Posterior cingulate gyrus (tissue), 11 donors: ENCODE measurements at regions not wholly inside any gene's neighbourhood (a gene's known extent, or its start where the extent isn't known, plus 50 kb on each side); places are given as distances from the start of the nearest gene placed in this dataset.

ENCODE experiments used
- DNase-seq, 10 donors: peaks; one replicate each; pipeline versions ENCODE4 v3.0.0 to v3.0.0-alpha.2; 2020 to 2021; ENCODE audit warnings: mixed read lengths in 3 of 10
- intact Hi-C: fragments of 100-400 bp; cut with DNase I; formaldehyde crosslinking; loops from one replicate; pipeline ENCODE4 v1.15.1; 2023

DNA sequence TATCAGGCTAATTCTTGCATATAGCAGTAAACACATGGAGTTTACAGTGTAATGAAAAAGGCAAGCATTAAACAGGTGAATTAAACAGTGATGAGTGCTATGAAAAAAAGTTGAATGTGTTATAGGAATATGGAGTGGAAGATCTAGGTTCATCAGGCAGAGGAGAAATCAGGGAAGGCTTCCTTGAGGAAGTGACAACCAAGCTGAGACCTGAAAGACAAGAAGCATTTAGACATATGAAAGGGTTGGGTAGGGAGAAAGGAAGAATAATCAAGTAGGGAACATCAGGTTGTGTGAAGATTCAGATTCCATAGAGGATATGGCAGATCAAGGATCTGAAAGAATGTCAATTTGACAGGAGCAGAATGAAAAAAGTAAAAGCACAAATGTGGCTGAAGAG, 612.5 kb downstream of the PRELID2 start:
- intact Hi-C loops: no loop called here
- no peak for DNase-seq

DNA sequence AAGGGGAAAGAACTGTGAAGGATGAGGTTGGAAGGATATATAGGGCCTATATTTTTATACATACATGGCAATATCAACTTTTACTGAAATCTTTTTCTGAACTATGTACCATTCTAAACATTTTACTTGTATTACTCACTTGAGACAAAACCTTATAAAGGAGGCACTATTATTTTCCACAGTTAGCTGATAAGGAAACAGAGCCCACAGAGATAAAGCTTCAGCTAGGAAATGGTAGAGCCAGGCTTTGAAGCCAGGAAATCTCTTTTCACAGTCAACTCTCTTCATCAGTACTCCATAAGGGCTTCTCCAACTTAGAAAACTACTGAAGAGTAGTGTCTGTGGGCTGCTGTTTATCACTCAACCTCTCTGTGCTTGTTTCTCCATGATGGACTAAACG, 613.7 kb downstream of the PRELID2 start:
- intact Hi-C loops: no loop called here
- DNase-seq: no peak

DNA sequence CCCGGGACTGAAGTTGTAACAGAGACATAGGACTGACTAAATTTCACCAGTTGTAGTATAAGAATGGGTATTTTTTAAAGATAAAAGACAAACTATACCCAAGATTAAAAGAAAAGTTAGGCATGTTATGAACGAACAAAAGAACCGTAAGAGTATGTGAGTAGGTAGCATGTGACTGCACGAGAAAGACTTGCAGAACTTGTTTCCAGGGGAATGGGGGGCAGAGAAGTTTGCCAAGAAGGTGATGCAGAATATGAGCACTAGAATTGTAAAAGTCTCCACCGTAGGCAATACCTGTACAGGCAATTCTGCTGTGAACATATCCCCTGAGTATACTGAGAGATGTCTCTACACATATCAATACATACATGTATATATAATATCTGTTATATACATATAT, 614.7 kb downstream of the PRELID2 start:
- DNase-seq: no peak
- intact Hi-C loops: no loop called here

DNA sequence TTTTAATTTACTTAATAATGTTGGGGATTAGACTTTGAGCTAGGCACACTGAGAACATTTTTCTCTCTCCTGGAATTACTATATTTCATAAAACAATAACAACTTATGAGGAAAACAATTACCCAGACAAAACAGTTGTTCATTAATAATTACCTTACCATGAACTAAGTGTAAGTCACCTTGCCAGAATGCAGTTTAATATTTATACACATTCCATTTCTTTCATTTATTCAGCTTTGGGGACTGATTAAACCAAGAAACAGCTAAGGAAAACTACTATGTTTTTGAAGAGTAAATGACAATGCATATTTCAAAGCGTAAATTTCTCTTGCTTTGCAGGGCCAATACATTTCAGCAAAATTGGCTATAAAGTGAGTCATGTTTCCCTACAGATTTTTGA, 616.2 kb downstream of the PRELID2 start:
- intact Hi-C loops: no loop called here
- no peak for DNase-seq

DNA sequence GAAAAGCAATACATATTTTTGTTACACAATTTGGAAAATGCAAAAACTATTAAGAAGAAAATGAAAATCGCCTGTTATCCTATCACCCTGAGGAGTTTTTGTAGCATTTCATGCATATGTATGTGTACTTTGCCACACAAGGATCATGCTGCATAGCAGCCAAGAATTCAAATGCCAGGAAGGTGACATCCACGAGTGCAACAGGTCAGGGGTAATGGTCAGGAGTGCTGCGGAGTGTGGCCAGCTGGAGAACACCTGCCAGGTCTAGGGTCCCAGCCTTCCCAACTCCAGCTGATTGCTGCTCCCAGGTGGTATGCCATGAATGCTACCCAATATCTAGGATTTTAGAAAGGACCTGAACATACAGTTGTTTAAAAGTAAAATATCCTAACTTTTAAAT, 617.1 kb downstream of the PRELID2 start:
- no peak for DNase-seq
- intact Hi-C loops: no loop called here

DNA sequence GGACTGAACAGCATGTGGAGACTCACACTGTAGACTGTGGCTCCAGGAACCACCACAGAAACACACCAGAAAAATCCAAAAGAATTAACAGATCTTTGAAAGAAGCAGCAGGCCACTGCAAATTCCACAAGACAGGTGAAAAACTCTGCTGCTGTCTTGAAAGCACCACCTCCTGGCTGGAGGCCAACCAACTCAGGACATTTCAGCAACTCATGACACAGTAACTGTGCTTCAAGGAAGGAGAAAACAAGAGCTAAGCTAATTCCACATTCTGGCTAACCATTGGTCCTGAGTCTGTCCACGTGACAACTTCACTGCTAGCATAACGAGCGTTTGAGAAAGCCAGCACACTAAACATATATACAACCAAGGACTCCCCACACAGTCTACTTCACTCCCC, 625.1 kb downstream of the PRELID2 start:
- DNase-seq: peak in 1 of 10 donors; percentile 39
- intact Hi-C loops: no loop called here

DNA sequence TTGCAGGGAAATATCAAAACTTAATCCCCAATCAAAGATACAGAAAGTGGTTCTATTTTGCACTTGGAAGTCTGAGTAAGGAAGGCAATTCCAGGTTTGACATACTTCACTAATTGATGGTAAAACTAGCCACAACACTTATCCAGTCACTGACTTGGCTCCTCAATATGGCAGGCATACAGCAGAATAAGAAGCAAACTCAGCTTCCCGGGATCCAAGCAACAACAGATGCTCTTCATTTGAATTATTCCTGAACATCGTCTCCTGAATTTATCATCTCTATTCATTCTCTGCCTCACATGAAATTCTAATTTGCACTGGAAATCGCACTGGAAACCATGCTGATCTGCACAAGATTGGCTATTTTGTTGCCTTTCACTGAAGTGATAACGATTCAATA, 629.6 kb downstream of the PRELID2 start:
- no peak for DNase-seq
- intact Hi-C loops: no loop called here

DNA sequence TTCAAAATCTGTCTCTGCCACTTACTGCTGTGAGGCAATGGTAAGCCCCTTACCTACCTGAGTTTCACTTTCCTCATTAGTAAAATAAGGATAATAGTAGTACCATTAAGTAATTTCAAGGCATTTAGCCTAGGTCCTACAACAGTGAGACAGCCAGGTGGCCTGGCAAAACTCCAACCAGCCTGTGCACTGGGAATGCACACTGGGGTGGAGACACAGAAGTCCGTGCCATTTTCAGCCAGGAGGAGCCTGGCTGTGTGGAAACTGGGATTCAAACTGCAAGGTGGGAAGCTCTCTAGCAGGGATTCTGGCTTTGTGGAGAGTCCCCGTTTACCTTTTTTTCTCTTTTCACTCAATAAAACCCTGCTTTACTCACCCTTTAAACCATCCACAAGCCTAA, 630.4 kb downstream of the PRELID2 start:
- intact Hi-C loops: no loop called here
- peak in 1 of 10 donors; percentile 54 for DNase-seq

DNA sequence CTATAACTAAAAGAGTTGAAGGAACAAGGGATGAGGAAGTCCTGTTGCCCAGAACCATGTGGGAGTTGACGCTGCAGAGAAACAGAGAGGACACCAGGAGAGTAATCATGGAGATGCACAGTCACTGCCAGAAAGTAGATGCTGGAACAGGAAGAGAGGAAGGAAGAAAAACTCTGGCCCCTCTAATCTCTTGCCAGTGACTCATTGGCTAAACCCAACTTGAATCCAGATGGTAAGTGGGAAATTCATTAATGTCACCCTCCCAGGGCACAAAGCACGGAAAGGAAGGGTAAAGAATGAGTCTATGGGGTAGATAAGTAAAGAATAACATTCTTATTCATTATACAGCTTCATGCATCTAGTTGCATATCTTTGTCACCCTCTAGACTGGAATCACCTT, 631.9 kb downstream of the PRELID2 start:
- no peak for DNase-seq
- intact Hi-C loops: no loop called here

DNA sequence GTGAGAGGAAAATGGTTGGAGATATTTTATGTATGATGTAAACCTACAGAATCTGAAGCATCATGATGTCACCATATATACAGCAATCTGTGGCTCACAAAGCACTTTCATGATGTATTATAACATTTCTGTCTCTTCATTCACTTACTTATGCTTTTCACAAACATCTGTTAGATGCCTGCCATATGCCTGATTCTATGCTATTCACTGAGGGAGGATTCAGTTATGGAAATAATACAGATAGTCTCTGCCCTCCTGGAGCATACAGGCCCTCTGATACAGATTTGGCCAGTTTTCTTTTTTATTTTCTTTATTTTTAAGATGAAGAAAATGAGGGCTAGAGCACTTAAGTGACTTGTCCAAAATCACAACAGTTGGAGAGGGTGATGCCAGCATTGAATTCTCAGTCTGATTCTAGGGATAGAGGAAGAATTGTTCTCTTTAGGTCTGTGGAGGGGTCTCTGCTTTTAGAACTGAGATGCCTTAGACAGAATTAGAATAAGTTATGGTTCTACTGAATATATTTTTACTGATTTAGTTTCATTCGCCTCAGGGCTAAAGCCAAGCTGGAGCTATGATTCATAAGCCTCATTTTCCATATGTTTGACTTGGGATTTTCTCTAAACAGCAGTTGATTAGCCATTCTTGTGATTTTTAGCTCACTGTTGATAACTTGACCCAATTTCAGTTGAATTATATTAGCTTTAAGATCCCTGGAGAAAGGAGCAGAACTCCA, 636.4 kb downstream of the PRELID2 start:
- no peak for DNase-seq
- intact Hi-C loops: no loop called here

DNA sequence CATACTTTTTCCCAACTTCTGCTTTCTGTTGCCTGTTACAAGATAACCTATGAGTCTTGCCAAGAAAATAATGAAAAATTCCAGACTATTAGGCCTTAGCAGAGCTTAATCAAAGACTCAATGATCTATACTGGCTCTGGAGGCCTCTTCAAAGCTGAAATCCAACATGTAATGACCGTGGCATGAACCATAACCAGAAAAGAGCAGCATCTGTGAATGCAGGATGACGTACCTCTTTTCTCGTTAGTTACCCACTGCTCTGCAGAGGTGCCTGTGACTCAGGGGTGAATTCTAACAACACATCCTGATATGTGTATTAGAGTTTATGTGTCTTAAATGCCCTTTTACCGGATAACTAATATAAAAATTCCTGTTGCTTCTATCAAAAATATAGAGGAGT, 645.4 kb downstream of the PRELID2 start:
- no peak for DNase-seq
- intact Hi-C loops: no loop called here

DNA sequence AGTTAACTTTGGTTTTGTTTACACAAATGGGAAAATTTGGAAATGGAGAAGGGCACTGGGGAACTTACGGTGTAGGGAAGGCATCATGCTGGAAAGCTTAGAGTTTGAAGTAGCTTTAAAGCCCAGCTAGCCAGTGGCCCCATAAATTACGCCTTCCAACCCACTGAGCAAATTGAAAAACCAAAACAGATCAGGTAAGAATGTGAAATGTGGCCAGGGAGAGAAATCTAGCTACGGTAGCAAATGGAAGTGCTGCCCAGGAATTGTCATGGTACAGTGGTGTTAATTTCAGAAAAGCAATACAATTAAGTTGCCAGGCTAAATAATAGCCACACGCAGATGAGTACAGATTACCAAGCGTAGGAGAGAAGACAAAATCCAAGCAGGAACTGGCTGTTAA, 654.8 kb downstream of the PRELID2 start:
- intact Hi-C loops: no loop called here
- no peak for DNase-seq

DNA sequence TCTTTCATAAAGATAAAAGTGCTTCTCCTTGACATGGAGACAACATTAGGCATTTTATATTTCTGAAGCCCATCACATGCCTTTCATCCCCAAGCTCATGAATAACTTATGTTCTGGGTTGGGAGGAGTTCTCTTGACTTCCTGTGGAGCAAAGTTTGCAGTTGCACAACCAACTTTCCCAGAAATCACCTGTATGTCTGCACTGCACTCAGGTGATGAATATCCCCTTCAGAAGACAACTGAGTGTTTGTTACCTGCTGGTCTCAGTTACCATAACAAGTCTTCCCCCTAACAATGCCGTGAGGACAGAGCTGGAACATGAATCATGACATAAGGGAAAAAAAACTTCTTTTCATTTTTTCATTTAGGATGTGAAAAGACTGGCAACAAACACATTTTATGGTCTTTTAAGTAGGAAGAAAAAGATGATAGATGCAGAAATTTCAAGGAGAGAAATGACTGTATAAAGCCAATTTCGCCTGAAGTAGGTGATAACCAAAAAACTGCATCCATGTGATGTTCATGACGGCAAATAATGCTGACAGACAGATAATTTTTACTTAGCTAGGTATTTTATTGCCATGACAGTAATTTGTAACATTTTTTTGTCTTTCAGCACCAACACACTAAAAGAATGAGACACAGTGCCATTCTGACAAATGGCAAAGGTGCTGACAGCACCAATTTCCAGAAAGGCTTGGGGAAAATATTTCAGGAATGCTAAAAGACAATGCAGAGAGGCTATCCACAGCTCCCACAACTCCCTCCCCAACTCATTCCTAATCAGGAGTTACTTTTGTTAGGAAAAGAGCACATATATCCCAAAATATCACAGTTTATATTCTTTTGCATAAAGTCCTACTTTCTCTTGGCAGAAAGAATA, 656.3 kb downstream of the PRELID2 start:
- no peak for DNase-seq
- intact Hi-C loops: no loop called here

DNA sequence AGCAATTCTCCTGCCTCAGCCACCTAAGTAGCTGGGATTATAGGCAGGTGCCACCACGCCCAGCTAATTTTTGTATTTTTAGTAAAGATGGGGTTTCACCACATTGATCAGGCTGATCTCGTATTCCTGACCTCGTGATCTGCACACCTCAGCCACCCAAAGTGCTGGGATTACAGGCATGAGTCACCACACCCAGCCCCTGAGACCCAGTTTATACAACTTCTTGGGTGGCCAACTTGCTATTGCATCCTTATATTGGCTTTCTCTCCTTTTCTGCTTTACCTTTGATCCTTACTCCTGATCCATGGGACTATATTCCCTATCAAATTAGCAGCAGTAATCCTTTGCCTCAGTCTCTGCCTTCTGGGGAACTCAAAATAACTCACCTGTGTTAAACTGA, 659.1 kb downstream of the PRELID2 start:
- DNase-seq: no peak
- intact Hi-C loops: no loop called here

DNA sequence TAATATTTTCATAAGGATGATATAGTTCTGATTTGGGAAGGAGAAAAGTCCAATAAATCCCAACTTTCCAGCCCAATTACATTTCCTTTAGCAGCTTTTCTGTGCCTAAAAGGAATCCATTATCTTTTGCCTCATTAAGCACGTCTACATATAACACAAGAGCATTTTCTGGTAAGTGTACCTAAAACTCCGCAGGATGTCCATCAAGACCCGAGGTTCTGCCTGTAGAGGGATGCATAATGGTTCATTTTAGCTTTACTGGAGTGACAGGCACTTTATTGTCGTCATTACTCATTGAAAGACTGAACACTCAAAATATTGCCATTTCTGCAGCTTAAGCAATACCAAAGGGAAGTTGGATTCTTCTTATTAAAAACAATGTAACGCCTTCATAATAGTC, 669.0 kb downstream of the PRELID2 start:
- intact Hi-C loops: no loop called here
- no peak for DNase-seq

DNA sequence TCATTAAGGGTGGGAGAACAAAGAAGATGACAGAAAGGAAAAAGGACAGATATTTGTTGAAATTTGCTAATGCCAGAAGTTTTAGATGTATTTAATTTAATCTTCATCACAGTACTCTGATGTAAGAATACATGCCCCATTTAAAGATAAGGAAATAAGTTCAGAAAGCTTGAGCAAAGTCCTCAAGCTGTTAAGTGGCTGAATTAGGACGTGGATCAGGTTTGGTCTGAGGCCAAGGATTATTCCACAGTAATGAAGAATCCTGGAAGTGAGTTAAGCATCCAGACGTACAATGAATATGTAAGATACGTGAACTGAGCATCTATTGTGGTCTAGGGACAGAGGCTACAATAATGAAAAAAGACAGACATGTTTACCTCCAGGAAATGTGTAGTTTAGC, 671.3 kb downstream of the PRELID2 start:
- no peak for DNase-seq
- intact Hi-C loops: no loop called here

DNA sequence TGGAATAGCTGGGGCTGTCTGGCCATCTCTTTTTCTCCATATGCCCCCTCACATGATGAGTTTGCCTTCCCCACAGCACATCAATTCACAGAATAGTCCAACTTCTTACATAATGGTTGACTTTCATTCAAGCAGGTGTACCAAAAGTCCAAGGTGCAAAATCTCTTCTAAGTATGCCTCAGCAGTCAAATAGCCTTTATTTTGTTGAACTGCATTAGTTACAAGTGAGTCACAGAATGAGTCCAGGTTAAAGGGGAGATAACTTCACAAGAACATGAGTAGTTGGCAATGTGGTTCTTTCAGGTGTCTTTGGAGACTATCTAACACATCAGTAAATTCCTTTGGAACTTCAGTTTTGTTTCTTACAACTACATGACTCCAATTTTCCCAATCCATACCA, 672.5 kb downstream of the PRELID2 start:
- DNase-seq: no peak
- intact Hi-C loops: no loop called here

DNA sequence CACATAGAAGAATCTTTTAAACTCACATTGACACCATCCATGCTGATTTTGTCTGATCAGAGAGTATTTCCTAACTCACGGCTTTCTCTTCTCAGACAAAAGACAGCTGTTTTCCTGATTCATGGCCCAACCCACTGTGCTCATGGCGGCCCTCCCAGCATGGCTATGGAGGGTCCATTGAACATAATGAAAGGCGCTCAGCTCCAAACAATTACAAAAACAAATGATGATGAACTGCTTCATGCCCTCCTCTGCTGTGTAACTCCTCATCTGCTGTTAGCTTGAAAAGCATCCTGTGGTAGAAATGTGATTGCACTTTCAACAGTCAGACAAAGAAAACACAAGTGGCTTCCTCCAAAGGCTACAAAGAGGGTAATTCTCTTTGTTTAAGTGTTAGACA, 673.8 kb downstream of the PRELID2 start:
- no peak for DNase-seq
- intact Hi-C loops: no loop called here

DNA sequence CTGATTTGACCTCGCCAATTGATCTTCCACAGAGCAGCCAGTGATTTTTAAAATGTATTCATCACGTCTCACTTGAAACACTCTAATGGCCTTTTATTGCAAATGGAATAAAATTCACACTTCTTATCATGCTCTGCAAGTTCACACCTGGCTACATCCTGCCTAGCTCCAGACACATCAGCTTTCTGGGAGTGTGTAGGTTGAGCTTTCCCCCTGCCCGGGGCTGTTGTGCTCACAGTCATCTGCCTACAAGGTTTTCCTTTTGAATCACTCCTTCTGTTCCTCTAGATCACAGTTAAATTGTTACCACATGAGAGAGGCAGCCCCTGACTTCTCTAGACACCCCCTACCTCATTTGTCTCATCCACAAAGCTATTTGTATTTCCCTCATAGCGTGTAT, 674.5 kb downstream of the PRELID2 start:
- intact Hi-C loops: no loop called here
- peak in 2 of 10 donors; percentile 6 to 44 for DNase-seq

DNA sequence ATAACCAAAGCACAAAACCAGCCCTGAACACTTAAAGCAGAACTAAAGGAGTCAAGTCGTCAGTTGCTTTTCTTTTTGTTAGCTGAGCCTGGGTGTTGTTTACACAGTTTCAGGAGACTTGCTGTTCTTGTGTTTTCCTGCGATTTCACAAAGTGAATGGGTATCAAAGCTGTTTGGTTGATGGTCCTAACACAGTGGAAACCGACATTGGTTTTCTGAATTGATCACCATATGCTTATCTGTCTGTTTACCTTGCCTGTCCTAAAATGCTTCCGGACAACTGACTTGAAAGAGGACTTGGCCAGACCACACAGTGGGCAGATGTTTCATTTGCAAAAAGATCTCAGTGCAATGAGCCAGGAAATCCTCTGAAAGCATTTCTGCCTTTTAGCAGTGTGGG, 676.4 kb downstream of the PRELID2 start:
- no peak for DNase-seq
- intact Hi-C loops: no loop called here

DNA sequence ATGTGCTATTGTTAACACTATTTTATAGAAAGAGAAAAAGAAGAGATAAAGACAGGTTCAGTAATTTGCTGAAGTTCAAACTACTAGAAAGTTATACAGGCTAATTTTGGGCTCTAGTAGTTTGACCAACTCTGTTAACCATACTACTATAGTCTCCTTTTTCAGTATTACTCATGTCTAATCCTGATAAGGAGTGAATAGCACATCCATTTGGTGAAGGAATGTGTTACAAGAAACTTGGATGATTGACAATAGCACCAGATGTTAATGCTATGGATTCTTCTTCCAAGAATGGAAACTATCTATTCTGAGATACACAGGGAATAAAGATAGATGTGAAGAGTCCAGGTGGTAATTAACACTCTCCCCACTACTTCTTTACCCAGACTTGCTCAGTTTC, 677.3 kb downstream of the PRELID2 start:
- intact Hi-C loops: no loop called here
- DNase-seq: no peak

DNA sequence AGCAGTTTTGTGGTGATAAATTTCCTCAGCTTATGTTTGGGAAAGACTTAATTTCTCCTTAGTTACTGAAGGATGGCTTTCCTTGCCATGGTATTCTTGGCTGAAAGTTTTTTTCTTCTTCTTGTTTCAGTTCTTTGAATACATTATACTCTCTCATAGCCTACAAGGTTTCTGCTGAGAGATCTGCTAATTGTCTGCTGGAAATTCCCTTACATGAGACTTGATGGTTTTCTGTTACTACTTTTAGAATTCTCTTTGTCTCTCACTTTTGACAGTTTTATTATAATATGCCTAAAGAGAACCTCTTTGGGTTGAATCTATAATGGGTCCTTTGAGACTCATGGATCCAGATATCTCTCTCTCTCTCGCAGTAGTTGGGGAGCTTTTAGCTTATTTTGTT, 693.6 kb downstream of the PRELID2 start:
- no peak for DNase-seq
- intact Hi-C loops: no loop called here
